ENCODE measurements at regions not wholly inside any gene's neighbourhood (a gene's known extent, or its start where the extent isn't known, plus 50 kb on each side); places are given as distances from the start of the nearest gene placed in this dataset.

GRCh38 chr20:20847814-20848213 is 135.4 kb upstream of the RALGAPA2 start:
- no peak for DNase-seq (ENCODE audit: low read depth)
- no peak overlapping the region for H3K4me3 ChIP-seq (ENCODE audit: low read depth, low read length)

GRCh38 chr20:20843982-20844381 is 131.5 kb upstream of the RALGAPA2 start:
- no peak for DNase-seq (ENCODE audit: low read depth)
- H3K4me3 ChIP-seq (ENCODE audit: low read depth, low read length): no peak overlapping the region

GRCh38 chr20:20839771-20840170 is 127.3 kb upstream of the RALGAPA2 start:
- no peak for DNase-seq (ENCODE audit: low read depth)
- no peak overlapping the region for H3K4me3 ChIP-seq (ENCODE audit: low read depth, low read length)

GRCh38 chr20:20837574-20838021 is 125.2 kb upstream of the RALGAPA2 start:
- DNase-seq (ENCODE audit: low read depth): no peak
- no peak overlapping the region for H3K4me3 ChIP-seq (ENCODE audit: low read depth, low read length)

GRCh38 chr20:20836836-20837235 is 124.4 kb upstream of the RALGAPA2 start:
- H3K4me3 ChIP-seq (ENCODE audit: low read depth, low read length): no peak overlapping the region
- no peak for DNase-seq (ENCODE audit: low read depth)

GRCh38 chr20:20835897-20836296 is 123.5 kb upstream of the RALGAPA2 start:
- no peak for DNase-seq (ENCODE audit: low read depth)
- H3K4me3 ChIP-seq (ENCODE audit: low read depth, low read length): no peak overlapping the region

GRCh38 chr20:20834008-20834407 is 121.6 kb upstream of the RALGAPA2 start:
- no peak for DNase-seq (ENCODE audit: low read depth)
- no peak overlapping the region for H3K4me3 ChIP-seq (ENCODE audit: low read depth, low read length)

GRCh38 chr20:20832715-20833114 is 120.3 kb upstream of the RALGAPA2 start:
- H3K4me3 ChIP-seq (ENCODE audit: low read depth, low read length): no peak overlapping the region
- no peak for DNase-seq (ENCODE audit: low read depth)

- H3K4me3 ChIP-seq (ENCODE audit: low read depth, low read length): no peak overlapping the region
- no peak for DNase-seq (ENCODE audit: low read depth)
Observed at GRCh38 chr20:20831794-20832193, 119.3 kb upstream of the RALGAPA2 start.

GRCh38 chr20:20829681-20830080 is 117.2 kb upstream of the RALGAPA2 start:
- no peak for DNase-seq (ENCODE audit: low read depth)
- H3K4me3 ChIP-seq (ENCODE audit: low read depth, low read length): no peak overlapping the region

GRCh38 chr20:20827992-20828597 is 115.7 kb upstream of the RALGAPA2 start:
- DNase-seq (ENCODE audit: low read depth): no peak
- no peak overlapping the region for H3K4me3 ChIP-seq (ENCODE audit: low read depth, low read length)

- no peak for DNase-seq (ENCODE audit: low read depth)
- H3K4me3 ChIP-seq (ENCODE audit: low read depth, low read length): no peak overlapping the region
Observed at GRCh38 chr20:20824924-20825584, 112.6 kb upstream of the RALGAPA2 start.

- DNase-seq (ENCODE audit: low read depth): no peak
- no peak overlapping the region for H3K4me3 ChIP-seq (ENCODE audit: low read depth, low read length)
Observed at GRCh38 chr20:20823476-20823881, 111.0 kb upstream of the RALGAPA2 start.

- no peak for DNase-seq (ENCODE audit: low read depth)
- H3K4me3 ChIP-seq (ENCODE audit: low read depth, low read length): no peak overlapping the region
Observed at GRCh38 chr20:20821484-20822260, 109.2 kb upstream of the RALGAPA2 start.

GRCh38 chr20:20820785-20821483 is 108.5 kb upstream of the RALGAPA2 start:
- H3K4me3 ChIP-seq (ENCODE audit: low read depth, low read length): no peak overlapping the region

GRCh38 chr20:20820104-20820503 is 107.7 kb upstream of the RALGAPA2 start:
- no peak for DNase-seq (ENCODE audit: low read depth)
- no peak overlapping the region for H3K4me3 ChIP-seq (ENCODE audit: low read depth, low read length)

More at GRCh38 chr20:20820785-20821483, 108.5 kb upstream of the RALGAPA2 start:
- no peak for DNase-seq (ENCODE audit: low read depth)

- no peak for DNase-seq (ENCODE audit: low read depth)
- H3K4me3 ChIP-seq (ENCODE audit: low read depth, low read length): no peak overlapping the region
Observed at GRCh38 chr20:20816969-20817755, 104.7 kb upstream of the RALGAPA2 start.

GRCh38 chr20:20815711-20816455 is 103.4 kb upstream of the RALGAPA2 start:
- DNase-seq (ENCODE audit: low read depth): no peak
- H3K4me3 ChIP-seq (ENCODE audit: low read depth, low read length): no peak overlapping the region

GRCh38 chr20:20814685-20815084 is 102.2 kb upstream of the RALGAPA2 start:
- no peak for DNase-seq (ENCODE audit: low read depth)
- no peak overlapping the region for H3K4me3 ChIP-seq (ENCODE audit: low read depth, low read length)

Data from skeletal muscle cell (primary cell).